AG09319 (cell line): ENCODE measurements at regions not wholly inside any gene's neighbourhood (a gene's known extent, or its start where the extent isn't known, plus 50 kb on each side); places are given as distances from the start of the nearest gene placed in this dataset.

ENCODE experiments used
- DNase-seq: peaks from one replicate; pipeline ENCODE4 v3.0.0-alpha.2; 2010; ENCODE audit warnings: low read depth; ENCODE audit errors: extremely low read depth
- CTCF ChIP-seq: IDR thresholded peaks from 2 replicates; pipeline ENCODE4 v1.5.1; 2011; ENCODE audit warnings: low read depth, mild to moderate bottlenecking, inconsistent platforms, low read length, moderate library complexity

GRCh38 chr14:42806909-42807315 is 1200.2 kb downstream of the LRFN5 start:
- TF ChIP-seq CTCF, result no peak
- no peak for DNase-seq

GRCh38 chr14:42804141-42804540 is 1197.5 kb downstream of the LRFN5 start:
- TF ChIP-seq CTCF, result no peak
- no peak for DNase-seq

- no peak for DNase-seq
- TF ChIP-seq CTCF, result no peak
Measured at GRCh38 chr14:42802346-42802745, 1195.7 kb downstream of the LRFN5 start.

GRCh38 chr14:42792166-42792565 is 1185.5 kb downstream of the LRFN5 start:
- no peak for DNase-seq
- TF ChIP-seq CTCF, result no peak

- DNase-seq, result no peak
Measured at GRCh38 chr14:42782754-42783153, 1176.1 kb downstream of the LRFN5 start.

GRCh38 chr14:42778984-42779383 is 1172.3 kb downstream of the LRFN5 start:
- no peak for TF ChIP-seq CTCF
- no peak for DNase-seq

More at GRCh38 chr14:42782754-42783153, 1176.1 kb downstream of the LRFN5 start:
- TF ChIP-seq CTCF, result no peak

GRCh38 chr14:42750771-42751170 is 1144.1 kb downstream of the LRFN5 start:
- DNase-seq, result no peak
- no peak for TF ChIP-seq CTCF
